Transverse colon (tissue), 4 donors: ENCODE measurements at regions not wholly inside any gene's neighbourhood (a gene's known extent, or its start where the extent isn't known, plus 50 kb on each side); places are given as distances from the start of the nearest gene placed in this dataset.

Experiments used
- DNase-seq: peaks from one replicate; pipeline ENCODE4 v3.0.0-alpha.2; 2019
- H3K27ac ChIP-seq, 4 donors: fragments of 200-600 bp; sonication (generic); 2 replicates each; pipeline ENCODE4 v1.5.1; 2016 to 2018; ENCODE audit warnings: inconsistent platforms in 4 of 4
- H3K27me3 ChIP-seq: fragments of 200-600 bp; sonication (generic); 2 replicates; pipeline ENCODE4 v1.5.1; 2017; ENCODE audit warnings: inconsistent platforms
- H3K36me3 ChIP-seq, 4 donors: fragments of 200-600 bp; sonication (generic); 2 replicates each; pipeline ENCODE4 v1.5.1; 2017 to 2019; ENCODE audit warnings: inconsistent platforms in 4 of 4
- H3K4me1 ChIP-seq, 4 donors: fragments of 200-600 bp; sonication (generic); 2 replicates each; pipeline ENCODE4 v1.5.1; 2017 to 2020; ENCODE audit warnings: inconsistent platforms in 4 of 4
- H3K4me3 ChIP-seq, 4 donors: fragments of 200-600 bp; sonication (generic); 1 replicate in 1 of 4; 2 replicates in 3 of 4; pipeline versions ENCODE4 v1.5.1 to v1.6.1; 2017 to 2019; ENCODE audit warnings: inconsistent platforms in 4 of 4
- H3K9me3 ChIP-seq, 2 donors: fragments of 200-600 bp; sonication (generic); 2 replicates each; pipeline ENCODE4 v1.5.1; 2017 to 2019; ENCODE audit warnings: inconsistent platforms in 2 of 2
- EP300 ChIP-seq: sonication (generic); formaldehyde crosslinking; IDR thresholded peaks from one replicate; pipeline ENCODE4 v1.6.1; 2017; ENCODE audit warnings: antibody characterized with exemption, low read depth
- POLR2A ChIP-seq: fragments of 450-650 bp; IDR thresholded peaks from one replicate; pipeline ENCODE4 v1.6.1; 2016; ENCODE audit warnings: antibody characterized with exemption, mild to moderate bottlenecking, moderate library complexity
- POLR2AphosphoS5 ChIP-seq, 3 donors: sonication (generic); formaldehyde crosslinking; IDR thresholded peaks; one replicate each; pipeline ENCODE4 v1.6.1; 2016; ENCODE audit warnings: antibody characterized with exemption in 3 of 3
- WGBS, 2 donors: methylation state at CpG; one replicate each; pipeline ENCODE4 v1.1.5; 2018; ENCODE audit warnings: low coverage in 1 of 2; 5-methylcytosine and 5-hydroxymethylcytosine counted together
- in situ Hi-C, 4 donors: fragments of 200-750 bp; cut with MboI; loops; one replicate each; pipeline versions ENCODE4 v1.15.0 to v1.15.1; 2017; ENCODE audit warnings: low sequenced_read_pairs in 3 of 4, low pct_ligation_motif_present in 1 of 4, low pct_unique_long_range_greater_than_20kb in 1 of 4
- intact Hi-C: fragments of 100-400 bp; cut with DNase I; formaldehyde crosslinking; loops from one replicate; pipeline ENCODE4 v1.15.1; 2023; ENCODE audit warnings: low total_unique reads
- TF ChIP-seq, protein P1 (sequence below), 5 experiments: fragments of 200-600 bp in 3 of 5; fragments of 450-650 bp in 2 of 5; sonication (generic) in 3 of 5; IDR thresholded peaks; 1 replicate in 2 of 5; 2 replicates in 3 of 5; pipeline ENCODE4 v1.5.1; 2016 to 2017; ENCODE audit warnings: antibody characterized with exemption in 5 of 5, inconsistent platforms in 3 of 5, mild to moderate bottlenecking in 2 of 5, moderate library complexity in 1 of 5

DNA sequence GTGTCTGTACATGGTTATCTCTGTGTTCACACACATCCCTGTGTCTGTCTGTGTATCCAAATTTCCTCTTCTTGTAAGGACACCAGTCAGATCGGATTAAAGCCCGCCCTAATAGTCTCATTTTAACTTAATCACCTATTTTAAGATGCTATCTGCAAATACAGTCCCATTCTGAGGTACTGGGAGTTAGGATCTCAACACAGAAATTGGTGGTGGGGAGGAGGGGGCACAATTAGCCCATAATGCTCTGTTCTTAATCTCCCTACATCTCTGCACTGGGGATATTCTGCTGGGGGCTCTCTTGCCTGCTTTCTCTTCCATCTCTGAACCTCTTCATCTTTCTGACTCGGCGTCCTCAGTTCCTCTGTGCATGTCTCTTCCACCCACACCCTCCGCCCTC lies 320.7 kb downstream of the CDC5L start:
- Histone ChIP-seq H3K4me1 (no peaks in the 10 kb centered on the region), H3K27ac (no peak overlapping the region), H3K4me3 (no peak overlapping the region), H3K36me3 (no peaks in the 10 kb centered on the region), H3K9me3 (no peaks in the 10 kb centered on the region), H3K27me3 (no peaks in the 10 kb centered on the region)
- WGBS, 2 donors = 92 to 98% methylated on average over 5 of the region's 5 CpGs
- TF ChIP-seq POLR2A = no peak
- no peak for TF ChIP-seq EP300
- TF ChIP-seq POLR2AphosphoS5 (IDR thresholded peaks at IDR 0.05) = no peak
- TF ChIP-seq, protein P1, sequence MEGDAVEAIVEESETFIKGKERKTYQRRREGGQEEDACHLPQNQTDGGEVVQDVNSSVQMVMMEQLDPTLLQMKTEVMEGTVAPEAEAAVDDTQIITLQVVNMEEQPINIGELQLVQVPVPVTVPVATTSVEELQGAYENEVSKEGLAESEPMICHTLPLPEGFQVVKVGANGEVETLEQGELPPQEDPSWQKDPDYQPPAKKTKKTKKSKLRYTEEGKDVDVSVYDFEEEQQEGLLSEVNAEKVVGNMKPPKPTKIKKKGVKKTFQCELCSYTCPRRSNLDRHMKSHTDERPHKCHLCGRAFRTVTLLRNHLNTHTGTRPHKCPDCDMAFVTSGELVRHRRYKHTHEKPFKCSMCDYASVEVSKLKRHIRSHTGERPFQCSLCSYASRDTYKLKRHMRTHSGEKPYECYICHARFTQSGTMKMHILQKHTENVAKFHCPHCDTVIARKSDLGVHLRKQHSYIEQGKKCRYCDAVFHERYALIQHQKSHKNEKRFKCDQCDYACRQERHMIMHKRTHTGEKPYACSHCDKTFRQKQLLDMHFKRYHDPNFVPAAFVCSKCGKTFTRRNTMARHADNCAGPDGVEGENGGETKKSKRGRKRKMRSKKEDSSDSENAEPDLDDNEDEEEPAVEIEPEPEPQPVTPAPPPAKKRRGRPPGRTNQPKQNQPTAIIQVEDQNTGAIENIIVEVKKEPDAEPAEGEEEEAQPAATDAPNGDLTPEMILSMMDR (IDR thresholded peaks at IDR 0.05) = no peak
- DNase-seq = no peak
- intact Hi-C loops = no loop called here
- in situ Hi-C loops = no loop called here

DNA sequence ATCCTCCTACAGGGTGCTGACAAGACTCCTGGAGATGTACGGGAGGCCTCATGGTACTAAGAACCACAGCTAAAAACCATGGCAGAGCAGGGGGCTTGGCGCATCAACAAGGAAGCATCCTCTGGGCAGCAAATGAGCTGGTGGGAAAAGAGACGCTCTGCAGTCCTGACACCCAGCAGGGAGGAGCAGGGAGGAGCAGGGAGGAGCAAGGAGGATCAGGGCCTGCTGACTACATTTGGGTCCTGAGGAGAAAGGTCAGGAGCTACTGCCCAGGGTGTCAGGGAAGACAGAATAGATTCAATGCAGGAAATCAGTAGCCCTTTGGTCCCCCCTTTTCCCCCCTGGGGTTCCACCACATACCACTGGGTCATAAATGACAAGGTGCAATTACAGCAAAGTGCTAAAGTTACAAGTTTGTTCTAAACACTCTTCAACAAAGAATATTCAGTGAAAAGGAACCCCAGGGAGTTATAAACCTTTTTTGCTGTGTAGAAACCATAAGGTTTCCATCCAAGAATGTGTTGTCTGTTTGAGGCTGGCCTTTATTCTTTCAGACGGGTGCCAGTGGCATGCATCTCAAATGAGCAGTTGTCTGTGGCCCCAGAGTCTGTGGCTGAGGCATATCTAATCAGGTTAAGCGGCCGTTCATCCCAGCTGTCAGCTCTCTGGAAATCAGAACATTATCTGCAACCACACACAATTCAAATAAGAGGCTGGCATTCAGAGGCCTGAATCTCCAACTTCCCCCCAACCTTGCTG lies 325.0 kb downstream of the CDC5L start:
- Histone ChIP-seq H3K9me3 (no peaks in the 10 kb centered on the region), H3K4me1 (no peaks in the 10 kb centered on the region), H3K36me3 (no peaks in the 10 kb centered on the region), H3K27me3 (no peaks in the 10 kb centered on the region), H3K27ac (no peak overlapping the region), H3K4me3 (no peak overlapping the region)
- DNase-seq = no peak
- no peak for TF ChIP-seq POLR2AphosphoS5 (IDR thresholded peaks at IDR 0.05)
- no peak for TF ChIP-seq EP300
- TF ChIP-seq POLR2A = no peak
- TF ChIP-seq, protein P1 (IDR thresholded peaks at IDR 0.05) = no peak
- in situ Hi-C loops = no loop called here
- WGBS, 2 donors = 81 to 90% methylated on average over 4 to 6 of the region's 6 CpGs
- intact Hi-C loops = no loop called here

DNA sequence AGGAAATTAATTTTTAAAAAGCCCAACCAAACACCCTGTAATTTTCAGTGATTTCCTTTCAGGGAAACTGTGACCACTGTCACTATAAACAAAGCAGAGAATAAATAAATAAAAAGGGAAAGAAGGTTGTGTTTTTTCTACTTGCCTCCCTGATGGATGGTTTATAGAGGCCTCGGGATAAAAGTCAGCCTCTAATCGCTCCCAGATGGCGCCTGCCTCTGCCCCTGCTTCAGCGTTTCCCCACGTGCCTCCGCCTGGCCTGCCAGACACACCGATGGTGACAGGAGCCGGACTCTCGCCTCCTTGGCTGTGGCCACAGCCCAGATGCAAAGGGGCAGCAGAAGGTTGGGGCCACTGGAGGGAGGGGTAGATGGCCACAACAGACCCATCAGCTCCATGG lies 327.7 kb downstream of the CDC5L start:
- H3K27me3 ChIP-seq = no peaks in the 10 kb centered on the region
- no peaks in the 10 kb centered on the region for H3K4me1 ChIP-seq
- H3K27ac ChIP-seq = no peak overlapping the region
- H3K4me3 ChIP-seq = no peak overlapping the region
- DNase-seq = no peak
- TF ChIP-seq EP300 (no peak), POLR2AphosphoS5 (IDR thresholded peaks at IDR 0.05) (no peak), POLR2A (no peak)
- TF ChIP-seq, protein P1 (IDR thresholded peaks at IDR 0.05) = no peak
- intact Hi-C loops = no loop called here
- no peaks in the 10 kb centered on the region for H3K9me3 ChIP-seq
- WGBS, 2 donors = 79% methylated on average over 9 of the region's 9 CpGs; no CpG with 5 or more reads in 1 of the 2 donors
- H3K36me3 ChIP-seq = no peaks in the 10 kb centered on the region
- in situ Hi-C loops = no loop called here

DNA sequence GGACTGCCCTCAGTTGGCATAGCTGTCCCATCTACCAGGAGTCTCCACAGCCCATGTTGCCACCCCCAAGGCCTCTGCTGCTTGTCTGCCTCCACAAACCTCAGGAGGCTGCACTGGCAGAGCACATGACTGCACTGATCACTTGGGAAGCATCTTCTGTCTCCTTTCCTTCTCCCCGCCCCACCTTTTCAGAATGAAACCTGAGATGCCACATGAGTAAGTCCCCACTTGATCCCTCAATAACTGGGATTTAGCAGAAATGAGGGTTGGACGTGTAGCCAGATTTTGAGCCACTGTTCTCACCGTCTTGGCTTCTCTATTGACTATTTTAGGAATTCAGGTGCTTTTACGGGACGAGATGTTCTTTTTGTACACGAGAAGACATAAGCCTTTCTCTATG lies 328.4 kb downstream of the CDC5L start:
- Histone ChIP-seq H3K4me3 (no peak overlapping the region), H3K9me3 (no peaks in the 10 kb centered on the region), H3K4me1 (no peaks in the 10 kb centered on the region), H3K27me3 (no peaks in the 10 kb centered on the region), H3K36me3 (no peaks in the 10 kb centered on the region), H3K27ac (no peak overlapping the region)
- no peak for DNase-seq
- 92 to 95% methylated on average over 5 to 6 of the region's 6 CpGs for WGBS, 2 donors
- intact Hi-C loops = no loop called here
- in situ Hi-C loops = no loop called here
- TF ChIP-seq, protein P1 (IDR thresholded peaks at IDR 0.05) = no peak
